CD8-positive, alpha-beta memory T cell (primary cell): ENCODE measurements at regions not wholly inside any gene's neighbourhood (a gene's known extent, or its start where the extent isn't known, plus 50 kb on each side); places are given as distances from the start of the nearest gene placed in this dataset.
"Not testable (repeated sequence)": the region's sequence is repeated elsewhere in the genome, so short reads cannot be mapped to it uniquely, and the experiment has no call there.

Experiments used
- CTCF ChIA-PET: fragments of 350-600 bp; sonication (Branson Sonifier 250); formaldehyde crosslinking; loops from one replicate; lab custom pipeline; 2021; ENCODE audit warnings: antibody characterized with exemption; lab: Charles Lee
- POLR2A ChIA-PET: fragments of 350-600 bp; sonication (Branson Sonifier 250); formaldehyde crosslinking; loops from one replicate; lab custom pipeline; 2021; ENCODE audit warnings: antibody characterized with exemption; lab: Charles Lee
- DNase-seq, 5 donors: peaks; one replicate each; pipeline versions ENCODE4 v3.0.0 to v3.0.0-alpha.2; 2020 to 2022; ENCODE audit warnings: mixed read lengths in 1 of 5
- H3K27ac ChIP-seq: one replicate; pipeline ENCODE4 v1.7.0; 2013; ENCODE audit warnings: low read depth, mild to moderate bottlenecking, low read length, moderate library complexity
- H3K27me3 ChIP-seq: 2 replicates; pipeline ENCODE4 v1.7.0; 2013; ENCODE audit warnings: low read length, mild to moderate bottlenecking; ENCODE audit not compliant: insufficient read depth, poor library complexity, severe bottlenecking
- H3K36me3 ChIP-seq: 2 replicates; pipeline ENCODE4 v1.7.0; 2013; ENCODE audit warnings: mild to moderate bottlenecking, low read length, moderate library complexity; ENCODE audit not compliant: insufficient read depth
- H3K4me1 ChIP-seq: 2 replicates; pipeline ENCODE4 v1.7.0; 2013; ENCODE audit warnings: mild to moderate bottlenecking, low read length, moderate library complexity; ENCODE audit not compliant: insufficient read depth
- H3K4me3 ChIP-seq: 2 replicates; pipeline ENCODE4 v1.7.0; 2013; ENCODE audit warnings: mild to moderate bottlenecking, low read length
- H3K9me3 ChIP-seq: 2 replicates; pipeline ENCODE4 v1.7.0; 2013; ENCODE audit warnings: mild to moderate bottlenecking, low read length
- H3K27ac Mint-ChIP-seq, 8 donors: one replicate each; pipeline ENCODE4 v1.8.0; 2020 to 2021; ENCODE audit warnings: mixed read lengths in 8 of 8, mild to moderate bottlenecking in 6 of 8, inconsistent platforms in 3 of 8, moderate library complexity in 3 of 8
- H3K27me3 Mint-ChIP-seq, 2 donors: one replicate each; pipeline ENCODE4 v1.8.0; 2020 to 2021; ENCODE audit warnings: mixed read lengths in 2 of 2, mild to moderate bottlenecking in 1 of 2, moderate library complexity in 1 of 2
- H3K36me3 Mint-ChIP-seq, 3 donors: one replicate each; pipeline ENCODE4 v1.8.0; 2020 to 2021; ENCODE audit warnings: mixed read lengths in 3 of 3, inconsistent platforms in 1 of 3, mild to moderate bottlenecking in 1 of 3
- H3K4me1 Mint-ChIP-seq, 3 donors: one replicate each; pipeline ENCODE4 v1.8.0; 2020 to 2021; ENCODE audit warnings: mixed read lengths in 3 of 3, inconsistent platforms in 1 of 3, mild to moderate bottlenecking in 1 of 3
- H3K4me3 Mint-ChIP-seq, 7 donors: one replicate each; pipeline ENCODE4 v1.8.0; 2020 to 2021; ENCODE audit warnings: mixed read lengths in 7 of 7, mild to moderate bottlenecking in 6 of 7, moderate library complexity in 4 of 7, inconsistent platforms in 2 of 7
- H3K9me3 Mint-ChIP-seq, 5 donors: one replicate each; pipeline ENCODE4 v1.8.0; 2020 to 2022; ENCODE audit warnings: mixed read lengths in 5 of 5, mild to moderate bottlenecking in 3 of 5, moderate library complexity in 2 of 5, inconsistent platforms in 1 of 5

GRCh38 chr3:182136008-182136910, 424.5 kb downstream of the SOX2 start:
- no peaks in the 10 kb centered on the region for H3K9me3 ChIP-seq
- H3K4me3 ChIP-seq = no peak overlapping the region
- Mint-ChIP-seq H3K36me3 (no peaks in the 10 kb centered on the region), H3K9me3 (no peaks in the 10 kb centered on the region), H3K27ac (no peak overlapping the region), H3K27me3 (no peaks in the 10 kb centered on the region), H3K4me1 (no peaks in the 10 kb centered on the region), H3K4me3 (no peak overlapping the region)
- no peaks in the 10 kb centered on the region for H3K4me1 ChIP-seq
- DNase-seq = no peak
- ChIA-PET CTCF (no interaction called here), POLR2A (no interaction called here)
- H3K27ac ChIP-seq = no peak overlapping the region
- H3K36me3 ChIP-seq = no peaks in the 10 kb centered on the region
- H3K27me3 ChIP-seq = no peaks in the 10 kb centered on the region

GRCh38 chr3:182138393-182138792, 426.7 kb downstream of the SOX2 start:
- CTCF ChIA-PET = no interaction called here
- Mint-ChIP-seq H3K4me3 (no peak overlapping the region), H3K36me3 (no peaks in the 10 kb centered on the region), H3K27me3 (no peaks in the 10 kb centered on the region), H3K4me1 (no peaks in the 10 kb centered on the region), H3K27ac (no peak overlapping the region), H3K9me3 (no peaks in the 10 kb centered on the region)
- POLR2A ChIA-PET = no interaction called here
- Histone ChIP-seq H3K9me3 (no peaks in the 10 kb centered on the region), H3K27ac (no peak overlapping the region), H3K27me3 (no peaks in the 10 kb centered on the region), H3K4me1 (no peaks in the 10 kb centered on the region), H3K4me3 (no peak overlapping the region), H3K36me3 (no peaks in the 10 kb centered on the region)
- DNase-seq = no peak

- H3K4me3 Mint-ChIP-seq = no peak overlapping the region
- H3K36me3 ChIP-seq = no peaks in the 10 kb centered on the region
- H3K4me1 ChIP-seq = no peaks in the 10 kb centered on the region
- no peak overlapping the region for H3K27ac ChIP-seq
- POLR2A ChIA-PET = no interaction called here
- H3K27me3 Mint-ChIP-seq = no peaks in the 10 kb centered on the region
- no peak overlapping the region for H3K4me3 ChIP-seq
- DNase-seq = no peak
- H3K27ac Mint-ChIP-seq = no peak overlapping the region
- H3K27me3 ChIP-seq = no peaks in the 10 kb centered on the region
- H3K4me1 Mint-ChIP-seq = no peaks in the 10 kb centered on the region
- H3K36me3 Mint-ChIP-seq = no peaks in the 10 kb centered on the region
- H3K9me3 Mint-ChIP-seq = no peaks in the 10 kb centered on the region
- H3K9me3 ChIP-seq = no peaks in the 10 kb centered on the region
- CTCF ChIA-PET = no interaction called here
These were observed 428.1 kb downstream of the SOX2 start for GRCh38 chr3:182139627-182140357.

- Mint-ChIP-seq H3K27ac (no peak overlapping the region), H3K4me1 (no peaks in the 10 kb centered on the region), H3K9me3 (peaks cover 0 to 2% (median 0%) of the 10 kb centered on the region in 5 donors), H3K4me3 (no peak overlapping the region), H3K36me3 (no peaks in the 10 kb centered on the region), H3K27me3 (peaks cover 0 to under 1% of the 10 kb centered on the region in 2 donors)
- H3K4me1 ChIP-seq = no peaks in the 10 kb centered on the region
- H3K4me3 ChIP-seq = no peak overlapping the region
- ChIA-PET POLR2A (no interaction called here), CTCF (no interaction called here)
- H3K36me3 ChIP-seq = no peaks in the 10 kb centered on the region
- H3K9me3 ChIP-seq = no peaks in the 10 kb centered on the region
- DNase-seq = no peak
- H3K27ac ChIP-seq = no peak overlapping the region
- H3K27me3 ChIP-seq = no peaks in the 10 kb centered on the region
These were observed 431.2 kb downstream of the SOX2 start for GRCh38 chr3:182142928-182143327.

GRCh38 chr3:182143903-182144302, 432.2 kb downstream of the SOX2 start:
- Mint-ChIP-seq H3K4me3 (no peak overlapping the region), H3K27me3 (peaks cover 0 to 2% of the 10 kb centered on the region in 2 donors), H3K4me1 (no peaks in the 10 kb centered on the region), H3K27ac (no peak overlapping the region), H3K36me3 (no peaks in the 10 kb centered on the region), H3K9me3 (peaks cover 0 to 2% (median 0%) of the 10 kb centered on the region in 5 donors)
- H3K9me3 ChIP-seq = no peaks in the 10 kb centered on the region
- no peaks in the 10 kb centered on the region for H3K36me3 ChIP-seq
- H3K27ac ChIP-seq = no peak overlapping the region
- no peaks in the 10 kb centered on the region for H3K27me3 ChIP-seq
- CTCF ChIA-PET = no interaction called here
- H3K4me1 ChIP-seq = no peaks in the 10 kb centered on the region
- no peak for DNase-seq
- H3K4me3 ChIP-seq = no peak overlapping the region
- POLR2A ChIA-PET = no interaction called here

- Mint-ChIP-seq H3K27me3 (peaks cover 0 to 2% of the 10 kb centered on the region in 2 donors), H3K27ac (no peak overlapping the region), H3K4me3 (no peak overlapping the region), H3K4me1 (no peaks in the 10 kb centered on the region), H3K36me3 (no peaks in the 10 kb centered on the region), H3K9me3 (peaks cover 6 to 14% (median 9%) of the 10 kb centered on the region in 5 donors)
- CTCF ChIA-PET = no interaction called here
- H3K4me3 ChIP-seq = no peak overlapping the region
- H3K4me1 ChIP-seq = no peaks in the 10 kb centered on the region
- no peak for DNase-seq
- H3K27me3 ChIP-seq = no peaks in the 10 kb centered on the region
- POLR2A ChIA-PET = no interaction called here
- H3K27ac ChIP-seq = no peak overlapping the region
- no peaks in the 10 kb centered on the region for H3K9me3 ChIP-seq
- H3K36me3 ChIP-seq = no peaks in the 10 kb centered on the region
These were observed 436.6 kb downstream of the SOX2 start for GRCh38 chr3:182148360-182148759.

GRCh38 chr3:182149594-182149993, 437.9 kb downstream of the SOX2 start:
- Histone ChIP-seq H3K4me3 (no peak overlapping the region), H3K4me1 (no peaks in the 10 kb centered on the region), H3K27ac (no peak overlapping the region), H3K36me3 (no peaks in the 10 kb centered on the region), H3K27me3 (no peaks in the 10 kb centered on the region), H3K9me3 (no peaks in the 10 kb centered on the region)
- Mint-ChIP-seq H3K9me3 (peaks cover 6 to 14% (median 10%) of the 10 kb centered on the region in 5 donors), H3K36me3 (no peaks in the 10 kb centered on the region), H3K4me3 (no peak overlapping the region), H3K4me1 (no peaks in the 10 kb centered on the region), H3K27ac (no peak overlapping the region), H3K27me3 (peaks cover 0 to 2% of the 10 kb centered on the region in 2 donors)
- POLR2A ChIA-PET = no interaction called here
- DNase-seq = no peak
- CTCF ChIA-PET = no interaction called here

GRCh38 chr3:182156326-182156725, 444.6 kb downstream of the SOX2 start:
- CTCF ChIA-PET, H3K4me3 ChIP-seq, H3K9me3 ChIP-seq, H3K27me3 ChIP-seq, H3K4me1 ChIP-seq, POLR2A ChIA-PET, H3K27me3 Mint-ChIP-seq, H3K36me3 Mint-ChIP-seq, DNase-seq, H3K36me3 ChIP-seq, H3K4me3 Mint-ChIP-seq, H3K27ac ChIP-seq, H3K27ac Mint-ChIP-seq, H3K4me1 Mint-ChIP-seq: not testable (repeated sequence)
- peaks cover 3 to 12% (median 5%) of the 10 kb centered on the region in 5 donors for H3K9me3 Mint-ChIP-seq
